NCI-H2081 (cell line): ENCODE measurements at regions not wholly inside any gene's neighbourhood (a gene's known extent, or its start where the extent isn't known, plus 50 kb on each side); places are given as distances from the start of the nearest gene placed in this dataset.
"Not testable (repeated sequence)": the region's sequence is repeated elsewhere in the genome, so short reads cannot be mapped to it uniquely, and the experiment has no call there.

ENCODE experiments used
- DNase-seq, 2 experiments: peaks; one replicate each; lab custom pipeline; 2025; lab: John Stamatoyannopoulos, UW

GRCh38 chrX:110964786-110965185, 131.2 kb upstream of the PAK3 start:
- DNase-seq, result peak; percentile 39 to 65

GRCh38 chrX:110962451-110962850, 133.5 kb upstream of the PAK3 start:
- DNase-seq, result no peak

- DNase-seq, result no peak
Observed at GRCh38 chrX:110955706-110956105, 140.3 kb upstream of the PAK3 start.

GRCh38 chrX:110954428-110955100, 141.4 kb upstream of the PAK3 start:
- no peak for DNase-seq

- DNase-seq, result no peak
Observed at GRCh38 chrX:110951472-110952269, 144.3 kb upstream of the PAK3 start.

- DNase-seq, result peak; percentile 44 to 51
Observed at GRCh38 chrX:110944751-110945675, 149.4 kb upstream of the CHRDL1 start.

- peak; percentile 44 to 56 for DNase-seq
Observed at GRCh38 chrX:110944311-110944750, 148.7 kb upstream of the CHRDL1 start.

GRCh38 chrX:110941906-110942305, 146.3 kb upstream of the CHRDL1 start:
- DNase-seq, result no peak

- no peak for DNase-seq
Observed at GRCh38 chrX:110938977-110939732, 143.5 kb upstream of the CHRDL1 start.

- no peak for DNase-seq
Observed at GRCh38 chrX:110924871-110925270, 129.3 kb upstream of the CHRDL1 start.

- DNase-seq, result peak; percentile 1 to 35
Observed at GRCh38 chrX:110920991-110921390, 125.4 kb upstream of the CHRDL1 start.

GRCh38 chrX:110915570-110915969, 120.0 kb upstream of the CHRDL1 start:
- no peak for DNase-seq

GRCh38 chrX:110915111-110915510, 119.5 kb upstream of the CHRDL1 start:
- DNase-seq, result no peak

GRCh38 chrX:110914281-110914680, 118.7 kb upstream of the CHRDL1 start:
- no peak for DNase-seq

GRCh38 chrX:110904747-110905146, 109.1 kb upstream of the CHRDL1 start:
- not testable (repeated sequence) for DNase-seq

GRCh38 chrX:110881971-110882370, 86.4 kb upstream of the CHRDL1 start:
- no peak for DNase-seq

- DNase-seq, result no peak
Observed at GRCh38 chrX:110877326-110877725, 81.7 kb upstream of the CHRDL1 start.

GRCh38 chrX:110871839-110872238, 76.2 kb upstream of the CHRDL1 start:
- DNase-seq, result no peak

GRCh38 chrX:110866421-110866820, 70.8 kb upstream of the CHRDL1 start:
- DNase-seq, result no peak

GRCh38 chrX:110863883-110864282, 68.3 kb upstream of the CHRDL1 start:
- no peak for DNase-seq

GRCh38 chrX:110858565-110858964, 62.9 kb upstream of the CHRDL1 start:
- no peak for DNase-seq

- DNase-seq, result peak; percentile 82 to 91
Observed at GRCh38 chrX:110853610-110854009, 58.0 kb upstream of the CHRDL1 start.
